Stimulated activated CD4-positive, alpha-beta T cell treated with anti-CD3 and anti-CD28 coated beads, Interleukin-4, amount 100 ng/mL, for 4 hours (primary cell): ENCODE measurements at regions not wholly inside any gene's neighbourhood (a gene's known extent, or its start where the extent isn't known, plus 50 kb on each side); places are given as distances from the start of the nearest gene placed in this dataset.

ENCODE experiments used
- DNase-seq, 2 experiments: peaks; one replicate each; pipeline ENCODE4 v3.0.0-alpha.2; 2020

GRCh38 chr1:14220324-14220723 lies 378.2 kb upstream of the KAZN start:
- DNase-seq, result no peak

GRCh38 chr1:14220811-14221210 lies 377.7 kb upstream of the KAZN start:
- DNase-seq, result no peak

GRCh38 chr1:14222086-14222485 lies 376.4 kb upstream of the KAZN start:
- no peak for DNase-seq

- DNase-seq, result no peak
These were observed 369.8 kb upstream of the KAZN start for GRCh38 chr1:14228677-14229076.

GRCh38 chr1:14233510-14233909 lies 365.0 kb upstream of the KAZN start:
- DNase-seq, result no peak

GRCh38 chr1:14236097-14236496 lies 362.4 kb upstream of the KAZN start:
- no peak for DNase-seq

- no peak for DNase-seq
These were observed 359.8 kb upstream of the KAZN start for GRCh38 chr1:14238472-14239307.

GRCh38 chr1:14240265-14240664 lies 358.2 kb upstream of the KAZN start:
- DNase-seq, result no peak

GRCh38 chr1:14242123-14242522 lies 356.4 kb upstream of the KAZN start:
- DNase-seq, result no peak

GRCh38 chr1:14242870-14243269 lies 355.6 kb upstream of the KAZN start:
- DNase-seq, result no peak

- no peak for DNase-seq
These were observed 352.5 kb upstream of the KAZN start for GRCh38 chr1:14245954-14246353.

GRCh38 chr1:14246471-14246870 lies 352.0 kb upstream of the KAZN start:
- no peak for DNase-seq

GRCh38 chr1:14247666-14248065 lies 350.8 kb upstream of the KAZN start:
- no peak for DNase-seq

GRCh38 chr1:14251871-14252270 lies 346.6 kb upstream of the KAZN start:
- DNase-seq, result no peak

- DNase-seq, result no peak
These were observed 344.8 kb upstream of the KAZN start for GRCh38 chr1:14253676-14254075.

- no peak for DNase-seq
These were observed 344.2 kb upstream of the KAZN start for GRCh38 chr1:14254251-14254650.

- no peak for DNase-seq
These were observed 343.3 kb upstream of the KAZN start for GRCh38 chr1:14255233-14255632.

- no peak for DNase-seq
These were observed 342.8 kb upstream of the KAZN start for GRCh38 chr1:14255711-14256110.

GRCh38 chr1:14259191-14259757 lies 339.2 kb upstream of the KAZN start:
- no peak for DNase-seq

GRCh38 chr1:14260480-14260879 lies 338.0 kb upstream of the KAZN start:
- no peak for DNase-seq

GRCh38 chr1:14261395-14261794 lies 337.1 kb upstream of the KAZN start:
- no peak for DNase-seq

GRCh38 chr1:14262637-14263036 lies 335.8 kb upstream of the KAZN start:
- no peak for DNase-seq

GRCh38 chr1:14263225-14263624 lies 335.3 kb upstream of the KAZN start:
- no peak for DNase-seq

- no peak for DNase-seq
These were observed 334.8 kb upstream of the KAZN start for GRCh38 chr1:14263671-14264070.

GRCh38 chr1:14265495-14265894 lies 333.0 kb upstream of the KAZN start:
- no peak for DNase-seq
